HEK293 (cell line): ENCODE measurements at regions not wholly inside any gene's neighbourhood (a gene's known extent, or its start where the extent isn't known, plus 50 kb on each side); places are given as distances from the start of the nearest gene placed in this dataset.

Experiments
- CTCF ChIA-PET: fragments of 350-600 bp; formaldehyde crosslinking; extraction: SDS; loops from one replicate; lab custom pipeline; 2021; ENCODE audit warnings: antibody characterized with exemption; lab: Yijun Ruan, JAX
- POLR2A ChIA-PET: fragments of 300-600 bp; formaldehyde crosslinking; extraction: SDS; loops from one replicate; lab custom pipeline; 2020; ENCODE audit warnings: antibody characterized with exemption, inconsistent platforms; lab: Yijun Ruan, JAX
- H3K27ac ChIP-seq: fragments of 200-500 bp; sonication (Bioruptor generic); 2 replicates; pipeline ENCODE4 v1.5.1; 2014; ENCODE audit warnings: low read depth, low read length, control low read depth, inconsistent platforms; ENCODE audit errors: extremely low read depth
- H3K36me3 ChIP-seq, 2 experiments: fragments of 200-500 bp in 1 of 2; sonication (Bioruptor generic) in 1 of 2; 1 replicate in 1 of 2; 2 replicates in 1 of 2; pipeline ENCODE4 v1.5.1; 2014 to 2017; ENCODE audit warnings: inconsistent platforms in 2 of 2, low read length in 2 of 2; ENCODE audit not compliant: control insufficient read depth in 2 of 2, insufficient read depth in 1 of 2
- H3K4me1 ChIP-seq: fragments of 200-500 bp; sonication (Bioruptor generic); 2 replicates; pipeline ENCODE4 v1.5.1; 2014; ENCODE audit warnings: mild to moderate bottlenecking, low read length, inconsistent platforms; ENCODE audit not compliant: control insufficient read depth, insufficient read depth
- H3K4me3 ChIP-seq: 2 replicates; pipeline ENCODE4 v1.5.1; 2011; ENCODE audit warnings: low read depth, mild to moderate bottlenecking, control low read depth, low read length, moderate library complexity
- H3K9me3 ChIP-seq: fragments of 200-500 bp; sonication (Bioruptor generic); 2 replicates; pipeline ENCODE4 v1.5.1; 2014; ENCODE audit warnings: low read depth, low read length, inconsistent platforms; ENCODE audit not compliant: control insufficient read depth, insufficient read depth
- KLF10 ChIP-seq: fragments of 450-650 bp; IDR thresholded peaks from 2 replicates; pipeline ENCODE4 v1.5.1; 2018; ENCODE audit warnings: missing biosample characterization, mild to moderate bottlenecking, missing genetic modification characterization
- KLF16 ChIP-seq: fragments of 450-650 bp; formaldehyde crosslinking; IDR thresholded peaks from 2 replicates; pipeline ENCODE4 v1.5.1; 2017; ENCODE audit warnings: missing biosample characterization, missing genetic modification characterization
- MEIS1 ChIP-seq: sonication (generic); formaldehyde crosslinking; IDR thresholded peaks from 2 replicates; pipeline ENCODE4 v1.8.1; 2022; ENCODE audit warnings: missing genetic modification reagents, mild to moderate bottlenecking, borderline replicate concordance
- RBAK ChIP-seq: fragments of 450-650 bp; formaldehyde crosslinking; IDR thresholded peaks from 2 replicates; pipeline ENCODE4 v1.5.1; 2016; ENCODE audit warnings: missing biosample characterization, missing genetic modification characterization
- SALL2 ChIP-seq: fragments of 450-650 bp; formaldehyde crosslinking; IDR thresholded peaks from 2 replicates; pipeline ENCODE4 v1.5.0; 2017; ENCODE audit warnings: missing biosample characterization, mild to moderate bottlenecking, missing genetic modification characterization, borderline replicate concordance
- SP7 ChIP-seq: fragments of 450-650 bp; formaldehyde crosslinking; IDR thresholded peaks from 2 replicates; pipeline ENCODE4 v1.5.1; 2016; ENCODE audit warnings: missing biosample characterization, missing genetic modification characterization
- ZBTB8A ChIP-seq: fragments of 450-650 bp; formaldehyde crosslinking; IDR thresholded peaks from 2 replicates; pipeline ENCODE4 v1.5.1; 2016; ENCODE audit warnings: missing biosample characterization, missing genetic modification characterization
- ZFP3 ChIP-seq: fragments of 450-650 bp; formaldehyde crosslinking; IDR thresholded peaks from 2 replicates; pipeline ENCODE4 v1.5.1; 2016; ENCODE audit warnings: low read depth, missing biosample characterization, missing genetic modification characterization
- ZIC2 ChIP-seq: fragments of 450-650 bp; formaldehyde crosslinking; IDR thresholded peaks from 2 replicates; pipeline ENCODE4 v1.5.1; 2016; ENCODE audit warnings: missing biosample characterization, missing genetic modification characterization
- ZNF140 ChIP-seq: fragments of 450-650 bp; formaldehyde crosslinking; IDR thresholded peaks from 2 replicates; pipeline ENCODE4 v1.5.1; 2016; ENCODE audit warnings: missing biosample characterization, missing genetic modification characterization
- ZNF223 ChIP-seq: fragments of 450-650 bp; formaldehyde crosslinking; IDR thresholded peaks from 2 replicates; pipeline ENCODE4 v1.5.1; 2016; ENCODE audit warnings: missing biosample characterization, missing genetic modification characterization
- ZNF302 ChIP-seq: fragments of 450-650 bp; formaldehyde crosslinking; IDR thresholded peaks from 2 replicates; pipeline ENCODE4 v1.5.1; 2016; ENCODE audit warnings: missing biosample characterization, missing genetic modification characterization, low read depth
- ZNF366 ChIP-seq: fragments of 450-650 bp; formaldehyde crosslinking; conservative IDR thresholded peaks from 2 replicates; pipeline ENCODE4 v1.5.1; 2016; ENCODE audit warnings: missing biosample characterization, missing genetic modification characterization
- ZNF571 ChIP-seq: fragments of 450-650 bp; formaldehyde crosslinking; IDR thresholded peaks from 2 replicates; pipeline ENCODE4 v1.5.0; 2017; ENCODE audit warnings: missing biosample characterization, missing genetic modification characterization
- ZNF677 ChIP-seq: fragments of 450-650 bp; IDR thresholded peaks from 2 replicates; pipeline ENCODE4 v1.5.0; 2018; ENCODE audit warnings: missing biosample characterization, mild to moderate bottlenecking, missing genetic modification characterization, moderate library complexity
- ZNF777 ChIP-seq: fragments of 450-650 bp; formaldehyde crosslinking; IDR thresholded peaks from 2 replicates; pipeline ENCODE4 v1.5.1; 2017; ENCODE audit warnings: missing biosample characterization, missing genetic modification characterization, borderline replicate concordance
- TF ChIP-seq, protein P1 (sequence below): fragments of 450-650 bp; IDR thresholded peaks from 2 replicates; pipeline ENCODE4 v1.5.1; 2018; ENCODE audit warnings: missing biosample characterization, missing genetic modification characterization
- TF ChIP-seq, protein P2 (sequence below): fragments of 450-650 bp; formaldehyde crosslinking; IDR thresholded peaks from 2 replicates; pipeline ENCODE4 v1.5.1; 2017; ENCODE audit warnings: missing biosample characterization, missing genetic modification characterization
- TF ChIP-seq, protein P3 (sequence below): fragments of 450-650 bp; formaldehyde crosslinking; IDR thresholded peaks from 2 replicates; pipeline ENCODE4 v1.5.1; 2016; ENCODE audit warnings: missing biosample characterization, missing genetic modification characterization, borderline replicate concordance
- TF ChIP-seq, protein P4 (sequence below): fragments of 450-650 bp; formaldehyde crosslinking; IDR thresholded peaks from 2 replicates; pipeline ENCODE4 v1.5.1; 2016; ENCODE audit warnings: missing biosample characterization, missing genetic modification characterization
- TF ChIP-seq, protein P5 (sequence below): fragments of 450-650 bp; formaldehyde crosslinking; IDR thresholded peaks from 2 replicates; pipeline ENCODE4 v1.5.1; 2016; ENCODE audit warnings: missing biosample characterization, missing genetic modification characterization, low read depth

DNA sequence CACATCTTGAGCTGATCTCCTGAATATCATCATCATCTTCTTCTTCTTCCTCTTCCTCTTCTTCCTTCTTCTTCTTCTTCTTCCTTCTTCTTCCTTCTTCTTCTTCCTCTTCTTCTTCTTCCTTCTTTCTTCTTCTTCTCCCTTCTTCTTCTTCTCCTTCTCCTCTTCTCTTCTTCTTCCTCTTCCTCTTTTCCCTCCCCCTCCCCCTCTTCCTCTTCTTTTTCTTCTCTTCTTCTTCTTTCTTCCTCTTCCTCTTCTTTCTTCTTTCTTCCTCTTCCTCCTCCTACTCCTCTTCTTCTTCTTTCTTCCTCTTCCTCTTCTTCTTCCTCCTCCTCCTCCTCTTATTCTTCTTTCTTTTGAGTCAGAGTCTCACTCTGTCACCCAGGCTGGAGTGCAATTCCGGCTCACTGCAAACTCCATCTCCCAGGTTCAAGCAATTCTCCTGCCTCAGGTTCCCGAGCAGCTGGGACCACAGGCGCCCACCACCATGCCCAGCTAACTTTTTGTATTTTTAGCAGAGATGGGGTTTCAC is 197.9 kb upstream of the NANOGP8 start:
- H3K27ac ChIP-seq, result no peak overlapping the region
- POLR2A ChIA-PET, result no interaction called here
- TF ChIP-seq, protein P1, sequence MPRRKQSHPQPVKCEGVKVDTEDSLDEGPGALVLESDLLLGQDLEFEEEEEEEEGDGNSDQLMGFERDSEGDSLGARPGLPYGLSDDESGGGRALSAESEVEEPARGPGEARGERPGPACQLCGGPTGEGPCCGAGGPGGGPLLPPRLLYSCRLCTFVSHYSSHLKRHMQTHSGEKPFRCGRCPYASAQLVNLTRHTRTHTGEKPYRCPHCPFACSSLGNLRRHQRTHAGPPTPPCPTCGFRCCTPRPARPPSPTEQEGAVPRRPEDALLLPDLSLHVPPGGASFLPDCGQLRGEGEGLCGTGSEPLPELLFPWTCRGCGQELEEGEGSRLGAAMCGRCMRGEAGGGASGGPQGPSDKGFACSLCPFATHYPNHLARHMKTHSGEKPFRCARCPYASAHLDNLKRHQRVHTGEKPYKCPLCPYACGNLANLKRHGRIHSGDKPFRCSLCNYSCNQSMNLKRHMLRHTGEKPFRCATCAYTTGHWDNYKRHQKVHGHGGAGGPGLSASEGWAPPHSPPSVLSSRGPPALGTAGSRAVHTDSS (tag by site-specific recombination), result peak; percentile 90
- TF ChIP-seq ZNF140 (tag by site-specific recombination) (peak; percentile 92), MEIS1 (CRISPR knock-in tag) (no peak), ZNF366 (tag by site-specific recombination) (0 out of 2 replicates have a peak, but pooled peaks have one; percentile 34), ZFP3 (tag by site-specific recombination) (no peak), ZBTB8A (tag by site-specific recombination) (no peak)
- CTCF ChIA-PET, result no interaction called here
- H3K4me1 ChIP-seq, result no peaks in the 10 kb centered on the region
- H3K9me3 ChIP-seq, result no peaks in the 10 kb centered on the region
- H3K36me3 ChIP-seq, result no peaks in the 10 kb centered on the region
- H3K4me3 ChIP-seq, result no peak overlapping the region

DNA sequence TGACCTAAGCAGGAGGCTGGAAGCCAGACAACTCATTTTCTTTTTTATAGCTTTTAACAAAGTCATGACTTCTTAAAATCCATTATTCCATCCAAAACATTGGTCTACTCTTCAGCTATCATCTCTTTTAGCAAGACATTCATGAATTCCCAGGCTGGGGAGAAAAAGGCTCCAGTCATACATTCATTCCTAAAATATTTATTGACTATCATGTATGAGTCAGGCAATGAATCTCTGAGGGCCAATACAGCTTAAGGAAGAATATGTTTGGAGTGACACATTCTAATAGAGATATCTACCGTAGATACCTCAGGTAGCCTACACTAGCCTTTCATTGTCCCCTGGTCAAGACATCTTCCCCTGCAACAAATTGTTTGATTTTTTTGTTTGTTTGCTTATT is 196.4 kb upstream of the NANOGP8 start:
- ChIA-PET CTCF (no interaction called here), POLR2A (no interaction called here)
- no peaks in the 10 kb centered on the region for H3K9me3 ChIP-seq

DNA sequence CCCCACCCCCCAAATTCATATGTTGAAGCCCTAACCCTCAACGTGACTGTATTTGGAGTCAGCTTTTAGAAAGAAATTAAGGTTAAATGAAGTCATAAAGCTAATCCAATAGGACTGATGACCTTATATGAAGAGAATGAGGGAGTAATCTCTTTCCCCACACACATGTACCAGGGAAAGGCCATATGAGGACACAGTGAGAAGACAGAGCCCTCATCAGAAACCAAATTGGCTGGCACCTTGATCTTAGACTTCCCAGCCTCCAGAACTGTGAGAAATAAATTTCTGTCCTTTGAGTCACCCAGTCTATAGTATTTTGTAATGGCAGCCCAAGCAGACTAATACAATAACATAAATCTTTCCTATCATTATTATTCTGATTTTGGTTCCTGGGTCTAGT is 194.7 kb upstream of the NANOGP8 start:
- POLR2A ChIA-PET, result no interaction called here
- H3K4me3 ChIP-seq, result no peak overlapping the region
- no peaks in the 10 kb centered on the region for H3K9me3 ChIP-seq
- no peaks in the 10 kb centered on the region for H3K36me3 ChIP-seq
- H3K27ac ChIP-seq, result no peak overlapping the region
- no peaks in the 10 kb centered on the region for H3K4me1 ChIP-seq
- CTCF ChIA-PET, result no interaction called here
- TF ChIP-seq, protein P2, sequence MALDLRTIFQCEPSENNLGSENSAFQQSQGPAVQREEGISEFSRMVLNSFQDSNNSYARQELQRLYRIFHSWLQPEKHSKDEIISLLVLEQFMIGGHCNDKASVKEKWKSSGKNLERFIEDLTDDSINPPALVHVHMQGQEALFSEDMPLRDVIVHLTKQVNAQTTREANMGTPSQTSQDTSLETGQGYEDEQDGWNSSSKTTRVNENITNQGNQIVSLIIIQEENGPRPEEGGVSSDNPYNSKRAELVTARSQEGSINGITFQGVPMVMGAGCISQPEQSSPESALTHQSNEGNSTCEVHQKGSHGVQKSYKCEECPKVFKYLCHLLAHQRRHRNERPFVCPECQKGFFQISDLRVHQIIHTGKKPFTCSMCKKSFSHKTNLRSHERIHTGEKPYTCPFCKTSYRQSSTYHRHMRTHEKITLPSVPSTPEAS (tag by site-specific recombination), result no peak
- TF ChIP-seq SP7 (tag by site-specific recombination) (no peak), ZNF571 (tag by site-specific recombination) (no peak), ZNF777 (no peak), ZNF302 (no peak), RBAK (no peak), ZNF677 (tag by site-specific recombination) (no peak)
- TF ChIP-seq, protein P3, sequence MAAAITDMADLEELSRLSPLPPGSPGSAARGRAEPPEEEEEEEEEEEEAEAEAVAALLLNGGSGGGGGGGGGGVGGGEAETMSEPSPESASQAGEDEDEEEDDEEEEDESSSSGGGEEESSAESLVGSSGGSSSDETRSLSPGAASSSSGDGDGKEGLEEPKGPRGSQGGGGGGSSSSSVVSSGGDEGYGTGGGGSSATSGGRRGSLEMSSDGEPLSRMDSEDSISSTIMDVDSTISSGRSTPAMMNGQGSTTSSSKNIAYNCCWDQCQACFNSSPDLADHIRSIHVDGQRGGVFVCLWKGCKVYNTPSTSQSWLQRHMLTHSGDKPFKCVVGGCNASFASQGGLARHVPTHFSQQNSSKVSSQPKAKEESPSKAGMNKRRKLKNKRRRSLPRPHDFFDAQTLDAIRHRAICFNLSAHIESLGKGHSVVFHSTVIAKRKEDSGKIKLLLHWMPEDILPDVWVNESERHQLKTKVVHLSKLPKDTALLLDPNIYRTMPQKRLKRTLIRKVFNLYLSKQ (tag by site-specific recombination), result no peak

More for the DNA sequence above, 196.4 kb upstream of the NANOGP8 start:
- H3K27ac ChIP-seq, result no peak overlapping the region
- TF ChIP-seq ZIC2 (tag by site-specific recombination), result no peak
- TF ChIP-seq, protein P4, sequence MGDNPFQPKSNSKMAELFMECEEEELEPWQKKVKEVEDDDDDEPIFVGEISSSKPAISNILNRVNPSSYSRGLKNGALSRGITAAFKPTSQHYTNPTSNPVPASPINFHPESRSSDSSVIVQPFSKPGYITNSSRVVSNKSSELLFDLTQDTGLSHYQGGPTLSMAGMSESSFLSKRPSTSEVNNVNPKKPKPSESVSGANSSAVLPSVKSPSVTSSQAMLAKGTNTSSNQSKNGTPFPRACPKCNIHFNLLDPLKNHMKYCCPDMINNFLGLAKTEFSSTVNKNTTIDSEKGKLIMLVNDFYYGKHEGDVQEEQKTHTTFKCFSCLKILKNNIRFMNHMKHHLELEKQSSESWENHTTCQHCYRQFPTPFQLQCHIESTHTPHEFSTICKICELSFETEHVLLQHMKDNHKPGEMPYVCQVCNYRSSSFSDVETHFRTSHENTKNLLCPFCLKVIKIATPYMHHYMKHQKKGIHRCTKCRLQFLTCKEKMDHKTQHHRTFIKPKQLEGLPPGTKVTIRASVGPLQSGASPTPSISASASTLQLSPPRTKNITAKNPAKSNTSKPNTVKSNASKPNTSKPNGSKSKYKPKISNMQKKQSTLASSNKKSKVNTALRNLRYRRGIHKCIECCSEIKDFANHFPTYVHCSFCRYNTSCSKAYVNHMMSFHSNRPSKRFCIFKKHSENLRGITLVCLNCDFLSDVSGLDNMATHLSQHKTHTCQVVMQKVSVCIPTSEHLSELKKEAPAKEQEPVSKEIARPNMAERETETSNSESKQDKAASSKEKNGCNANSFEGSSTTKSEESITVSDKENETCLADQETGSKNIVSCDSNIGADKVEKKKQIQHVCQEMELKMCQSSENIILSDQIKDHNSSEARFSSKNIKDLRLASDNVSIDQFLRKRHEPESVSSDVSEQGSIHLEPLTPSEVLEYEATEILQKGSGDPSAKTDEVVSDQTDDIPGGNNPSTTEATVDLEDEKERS, result no peak
- TF ChIP-seq, protein P5, sequence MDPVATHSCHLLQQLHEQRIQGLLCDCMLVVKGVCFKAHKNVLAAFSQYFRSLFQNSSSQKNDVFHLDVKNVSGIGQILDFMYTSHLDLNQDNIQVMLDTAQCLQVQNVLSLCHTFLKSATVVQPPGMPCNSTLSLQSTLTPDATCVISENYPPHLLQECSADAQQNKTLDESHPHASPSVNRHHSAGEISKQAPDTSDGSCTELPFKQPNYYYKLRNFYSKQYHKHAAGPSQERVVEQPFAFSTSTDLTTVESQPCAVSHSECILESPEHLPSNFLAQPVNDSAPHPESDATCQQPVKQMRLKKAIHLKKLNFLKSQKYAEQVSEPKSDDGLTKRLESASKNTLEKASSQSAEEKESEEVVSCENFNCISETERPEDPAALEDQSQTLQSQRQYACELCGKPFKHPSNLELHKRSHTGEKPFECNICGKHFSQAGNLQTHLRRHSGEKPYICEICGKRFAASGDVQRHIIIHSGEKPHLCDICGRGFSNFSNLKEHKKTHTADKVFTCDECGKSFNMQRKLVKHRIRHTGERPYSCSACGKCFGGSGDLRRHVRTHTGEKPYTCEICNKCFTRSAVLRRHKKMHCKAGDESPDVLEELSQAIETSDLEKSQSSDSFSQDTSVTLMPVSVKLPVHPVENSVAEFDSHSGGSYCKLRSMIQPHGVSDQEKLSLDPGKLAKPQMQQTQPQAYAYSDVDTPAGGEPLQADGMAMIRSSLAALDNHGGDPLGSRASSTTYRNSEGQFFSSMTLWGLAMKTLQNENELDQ (tag by site-specific recombination), result no peak
- no peak for TF ChIP-seq KLF10 (tag by site-specific recombination)
- no peak for TF ChIP-seq SALL2
- TF ChIP-seq KLF16 (tag by site-specific recombination), result no peak
- no peak for TF ChIP-seq ZNF223
- TF ChIP-seq MEIS1 (CRISPR knock-in tag), result no peak
- no peaks in the 10 kb centered on the region for H3K4me1 ChIP-seq
- H3K4me3 ChIP-seq, result no peak overlapping the region
- H3K36me3 ChIP-seq, result no peaks in the 10 kb centered on the region
